A673 (cell line): ENCODE measurements at regions not wholly inside any gene's neighbourhood (a gene's known extent, or its start where the extent isn't known, plus 50 kb on each side); places are given as distances from the start of the nearest gene placed in this dataset.

Experiments used
- CTCF ChIP-seq: fragments of 300-800, 200-600 bp; sonication (generic); conservative IDR thresholded peaks from 2 replicates; pipeline ENCODE4 v1.5.1; 2017; ENCODE audit warnings: low read depth, mild to moderate bottlenecking, antibody characterized with exemption, low read length, moderate library complexity, mixed read lengths
- EZH2 ChIP-seq: fragments of 200-600 bp; sonication (generic); IDR thresholded peaks from 2 replicates; pipeline ENCODE4 v1.6.1; 2017; ENCODE audit warnings: borderline replicate concordance, low read depth, mild to moderate bottlenecking, mixed read lengths, antibody characterized with exemption, low read length; ENCODE audit not compliant: poor library complexity, severe bottlenecking

DNA sequence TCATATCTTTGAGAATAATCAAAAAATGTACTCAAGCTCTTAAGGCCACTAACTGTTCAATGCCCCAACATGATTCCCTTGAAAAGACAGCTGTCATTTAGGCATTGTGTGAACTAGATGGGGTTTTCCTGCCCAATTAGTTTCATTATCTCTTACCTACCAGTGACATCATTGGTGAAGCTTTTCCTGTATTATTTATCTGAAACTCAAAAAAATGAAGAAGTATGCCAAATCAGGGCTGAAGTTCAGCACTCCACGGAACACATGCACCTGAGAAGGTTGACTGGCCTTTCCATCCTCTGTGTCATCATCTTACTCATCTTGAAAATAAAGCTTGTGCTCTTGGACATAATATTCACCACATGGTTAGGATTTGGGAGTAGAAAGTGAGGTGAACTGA is 126.4 kb downstream of the TXNL1 start:
- TF ChIP-seq EZH2: no peak
- TF ChIP-seq CTCF: no peak
